Activated CD4-positive, alpha-beta T cell treated with anti-CD3 and anti-CD28 coated beads, Interleukin-2, amount 10 ng/mL, durations not matched to agents 7 days and 5 days (primary cell): ENCODE measurements at regions not wholly inside any gene's neighbourhood (a gene's known extent, or its start where the extent isn't known, plus 50 kb on each side); places are given as distances from the start of the nearest gene placed in this dataset.
"Not testable (repeated sequence)": the region's sequence is repeated elsewhere in the genome, so short reads cannot be mapped to it uniquely, and the experiment has no call there.

Experiments used
- CTCF ChIA-PET: fragments of 350-600 bp; sonication (Branson Sonifier 250); formaldehyde crosslinking; loops from one replicate; lab custom pipeline; 2021; ENCODE audit warnings: antibody characterized with exemption; lab: Charles Lee
- POLR2A ChIA-PET: fragments of 350-600 bp; sonication (Branson Sonifier 250); formaldehyde crosslinking; loops from one replicate; lab custom pipeline; 2021; ENCODE audit warnings: antibody characterized with exemption; lab: Charles Lee
- DNase-seq: peaks from one replicate; pipeline ENCODE4 v3.0.0-alpha.2; 2020
- H3K27ac Mint-ChIP-seq: one replicate; pipeline ENCODE4 v1.8.0; 2021; ENCODE audit warnings: mild to moderate bottlenecking, moderate library complexity, mixed read lengths
- H3K27me3 Mint-ChIP-seq: one replicate; pipeline ENCODE4 v1.8.0; 2021; ENCODE audit warnings: mixed read lengths
- H3K36me3 Mint-ChIP-seq: one replicate; pipeline ENCODE4 v1.8.0; 2021; ENCODE audit warnings: low read depth, mixed read lengths
- H3K4me1 Mint-ChIP-seq: one replicate; pipeline ENCODE4 v1.8.0; 2021; ENCODE audit warnings: mixed read lengths
- H3K4me3 Mint-ChIP-seq: one replicate; pipeline ENCODE4 v1.8.0; 2021; ENCODE audit warnings: mild to moderate bottlenecking, moderate library complexity, mixed read lengths
- H3K9me3 Mint-ChIP-seq: one replicate; pipeline ENCODE4 v1.8.0; 2021; ENCODE audit warnings: mixed read lengths

DNA sequence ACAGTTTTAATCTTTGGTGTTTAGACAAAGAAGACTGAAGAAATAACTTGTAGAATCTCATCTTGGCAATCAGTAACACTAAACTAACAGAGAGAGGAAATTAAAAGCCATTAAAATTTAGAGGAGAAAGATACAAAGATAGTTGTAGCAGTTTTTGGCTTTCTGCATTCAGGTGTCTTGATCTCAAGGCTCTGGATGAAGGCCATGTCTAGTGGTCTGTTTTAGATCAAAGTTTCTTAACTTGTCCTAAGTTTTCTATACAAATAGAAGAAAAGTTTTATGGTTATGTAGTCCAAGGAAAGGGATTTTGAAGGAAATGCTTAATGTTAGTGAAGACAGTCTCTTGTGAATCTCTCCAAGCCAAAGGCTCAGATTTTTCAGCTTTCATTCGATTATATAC, 222.9 kb downstream of the BCHE start:
- ChIA-PET CTCF (no interaction called here), POLR2A (no interaction called here)
- no peaks in the 10 kb centered on the region for H3K9me3 Mint-ChIP-seq
- no peak overlapping the region for H3K4me3 Mint-ChIP-seq
- H3K27me3 Mint-ChIP-seq = no peaks in the 10 kb centered on the region
- DNase-seq = no peak
- H3K4me1 Mint-ChIP-seq = no peaks in the 10 kb centered on the region
- H3K27ac Mint-ChIP-seq = no peak overlapping the region
- H3K36me3 Mint-ChIP-seq = no peaks in the 10 kb centered on the region

DNA sequence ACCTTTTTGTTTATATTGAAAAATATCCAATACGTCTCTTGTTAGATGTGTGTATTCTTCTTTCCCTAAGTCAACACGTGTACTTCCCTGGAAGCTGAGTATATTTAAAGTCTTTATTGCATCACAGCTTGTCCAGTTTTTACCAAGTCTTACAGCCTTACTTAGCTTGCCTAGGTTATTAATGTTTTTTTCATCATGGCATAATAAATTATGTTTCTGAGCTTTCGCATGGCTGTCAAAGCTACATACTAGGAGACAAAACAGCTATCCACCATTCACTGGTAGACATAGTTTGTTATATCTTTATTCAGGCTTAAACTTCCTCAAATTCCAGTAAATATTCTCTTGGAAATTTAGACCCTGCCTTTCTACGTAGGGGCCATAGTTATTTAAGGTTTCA, 224.2 kb downstream of the BCHE start:
- H3K4me3 Mint-ChIP-seq = no peak overlapping the region
- H3K9me3 Mint-ChIP-seq = no peaks in the 10 kb centered on the region
- H3K4me1 Mint-ChIP-seq = no peaks in the 10 kb centered on the region
- H3K36me3 Mint-ChIP-seq = no peaks in the 10 kb centered on the region
- no peak for DNase-seq
- ChIA-PET POLR2A (no interaction called here), CTCF (no interaction called here)
- H3K27ac Mint-ChIP-seq = no peak overlapping the region
- H3K27me3 Mint-ChIP-seq = no peaks in the 10 kb centered on the region

DNA sequence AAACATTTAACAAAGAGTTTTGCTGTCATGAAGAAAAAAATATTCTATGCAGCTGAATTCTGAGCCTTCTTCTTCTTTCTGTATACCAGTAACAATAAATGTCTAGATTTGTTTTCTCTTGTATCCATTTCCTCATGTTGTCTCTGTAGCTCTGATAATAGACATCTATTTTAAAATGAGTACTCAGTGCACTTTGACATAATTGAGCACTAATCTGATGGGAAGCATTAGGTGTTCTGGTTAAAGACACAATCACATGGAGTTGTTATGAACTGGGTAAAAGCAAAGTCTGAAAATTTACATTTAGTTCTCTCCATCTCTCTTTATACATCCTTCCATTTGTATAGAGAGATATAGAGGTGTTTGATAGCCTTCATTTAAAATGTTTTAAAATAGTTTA, 230.0 kb downstream of the BCHE start:
- H3K27me3 Mint-ChIP-seq = no peaks in the 10 kb centered on the region
- ChIA-PET CTCF (no interaction called here), POLR2A (no interaction called here)
- H3K27ac Mint-ChIP-seq = no peak overlapping the region
- H3K36me3 Mint-ChIP-seq = no peaks in the 10 kb centered on the region
- H3K9me3 Mint-ChIP-seq = no peaks in the 10 kb centered on the region
- no peak overlapping the region for H3K4me3 Mint-ChIP-seq
- no peak for DNase-seq
- H3K4me1 Mint-ChIP-seq = no peaks in the 10 kb centered on the region

DNA sequence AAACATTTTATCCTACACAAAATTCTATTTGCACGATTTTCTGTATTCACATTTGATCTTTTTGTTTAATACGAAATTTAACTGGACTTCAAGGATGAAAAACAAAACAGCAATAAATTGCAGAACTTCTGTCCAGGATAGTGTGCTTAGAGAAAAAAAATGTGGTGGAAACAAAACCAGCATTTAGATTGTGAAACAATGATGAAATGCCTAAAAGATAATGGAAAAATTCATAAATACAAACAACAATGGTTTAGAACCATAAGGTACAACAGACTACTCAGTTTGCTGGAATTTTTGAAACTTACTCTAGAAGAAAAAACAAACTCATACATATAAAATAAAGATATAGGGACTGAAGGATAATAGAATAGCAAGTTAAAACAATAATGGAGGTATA, 234.0 kb downstream of the BCHE start:
- no peaks in the 10 kb centered on the region for H3K27me3 Mint-ChIP-seq
- H3K4me3 Mint-ChIP-seq = no peak overlapping the region
- DNase-seq = no peak
- H3K36me3 Mint-ChIP-seq = no peaks in the 10 kb centered on the region
- H3K4me1 Mint-ChIP-seq = no peaks in the 10 kb centered on the region
- ChIA-PET CTCF (no interaction called here), POLR2A (no interaction called here)
- H3K27ac Mint-ChIP-seq = no peak overlapping the region
- no peaks in the 10 kb centered on the region for H3K9me3 Mint-ChIP-seq

DNA sequence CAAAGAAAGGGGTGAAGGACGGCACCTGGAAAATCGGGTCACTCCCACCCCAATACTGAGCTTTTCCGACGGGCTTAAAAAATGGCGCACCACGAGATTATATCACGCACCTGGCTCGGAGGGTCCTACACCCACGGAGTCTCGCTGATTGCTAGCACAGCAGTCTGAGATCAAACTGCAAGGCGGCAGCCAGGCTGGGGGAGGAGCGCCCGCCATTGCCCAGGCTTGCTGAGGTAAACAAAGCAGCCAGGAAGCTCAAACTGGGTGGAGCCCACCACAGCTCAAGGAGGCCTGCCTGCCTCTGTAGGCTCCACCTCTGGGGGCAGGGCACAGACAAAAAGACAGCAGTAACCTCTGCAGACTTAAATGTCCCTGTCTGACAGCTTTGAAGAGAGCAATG, 264.7 kb downstream of the BCHE start:
- CTCF ChIA-PET, POLR2A ChIA-PET, H3K27ac Mint-ChIP-seq, DNase-seq, H3K36me3 Mint-ChIP-seq, H3K4me3 Mint-ChIP-seq, H3K27me3 Mint-ChIP-seq, H3K4me1 Mint-ChIP-seq: not testable (repeated sequence)
- peaks cover 12% of the 10 kb centered on the region for H3K9me3 Mint-ChIP-seq

DNA sequence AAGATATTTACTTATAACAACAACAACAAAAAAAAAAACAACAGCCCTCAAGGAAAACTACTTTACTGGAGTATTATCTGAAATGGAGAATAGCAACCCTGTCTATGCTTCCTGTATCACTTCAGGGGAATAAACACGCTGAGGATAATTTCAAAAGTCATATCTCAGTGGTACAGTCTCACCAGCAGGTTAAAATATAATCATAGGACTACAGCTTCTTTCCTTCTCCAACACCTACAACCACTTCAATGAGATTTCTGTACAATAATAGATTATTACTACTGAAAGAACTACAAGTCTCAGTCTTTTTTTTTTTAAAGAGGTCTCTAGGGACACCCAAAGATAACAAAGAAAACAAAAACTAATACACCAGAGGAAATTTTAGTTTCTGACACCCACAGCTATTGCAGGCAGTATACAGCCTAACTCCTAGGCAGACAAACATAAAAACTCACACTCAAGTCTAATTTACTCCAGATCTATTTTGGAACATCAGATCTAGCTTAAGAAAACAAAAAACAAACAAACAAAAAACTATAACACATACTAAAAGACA, 268.2 kb downstream of the BCHE start:
- no peaks in the 10 kb centered on the region for H3K36me3 Mint-ChIP-seq
- H3K4me3 Mint-ChIP-seq = no peak overlapping the region
- no peak for DNase-seq
- no peaks in the 10 kb centered on the region for H3K4me1 Mint-ChIP-seq
- H3K27ac Mint-ChIP-seq = no peak overlapping the region
- peaks cover 7% of the 10 kb centered on the region for H3K9me3 Mint-ChIP-seq
- CTCF ChIA-PET = no interaction called here
- H3K27me3 Mint-ChIP-seq = no peaks in the 10 kb centered on the region
- POLR2A ChIA-PET = no interaction called here

DNA sequence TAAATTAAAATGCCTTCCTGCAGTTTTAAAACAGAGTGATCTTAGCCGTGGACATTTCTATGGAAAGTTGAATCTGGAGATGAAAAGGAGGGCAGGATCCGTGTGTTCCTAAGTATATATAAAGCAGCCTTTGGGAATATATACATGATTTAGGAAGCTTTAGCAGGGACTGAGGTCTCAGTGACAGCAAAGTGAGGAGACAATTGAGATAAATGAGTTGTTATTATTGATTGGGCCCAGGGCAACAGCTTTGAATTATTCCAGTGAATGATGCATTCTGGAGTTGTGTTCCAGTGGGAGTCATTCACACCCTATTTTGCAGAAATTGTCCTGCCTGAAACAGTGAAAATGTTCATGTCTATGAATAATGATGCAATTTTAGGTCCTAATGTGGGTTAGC, 281.4 kb downstream of the BCHE start:
- Mint-ChIP-seq H3K27me3 (no peaks in the 10 kb centered on the region), H3K4me1 (no peaks in the 10 kb centered on the region), H3K9me3 (peaks cover 8% of the 10 kb centered on the region), H3K36me3 (no peaks in the 10 kb centered on the region), H3K27ac (no peak overlapping the region), H3K4me3 (no peak overlapping the region)
- DNase-seq = no peak
- ChIA-PET POLR2A (no interaction called here), CTCF (no interaction called here)

DNA sequence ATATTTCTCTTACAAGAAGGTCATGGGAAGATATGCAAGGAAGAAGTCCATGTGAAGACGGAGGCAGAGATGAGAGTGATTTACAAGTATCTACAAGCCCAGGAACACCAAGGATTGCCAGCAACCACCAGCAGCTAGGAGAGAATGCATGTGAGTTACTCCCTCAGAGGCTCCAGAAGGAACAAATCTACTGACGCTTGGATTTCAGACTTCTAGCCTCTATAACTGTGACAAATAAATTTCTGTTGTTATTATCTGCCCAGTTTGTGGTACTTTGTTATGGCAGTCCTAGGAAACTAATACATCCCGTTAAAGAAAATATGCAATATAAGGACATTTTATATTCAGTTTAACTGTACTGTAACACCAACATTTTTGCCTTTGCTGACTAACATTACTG, 283.9 kb downstream of the BCHE start:
- no peak for DNase-seq
- POLR2A ChIA-PET = no interaction called here
- CTCF ChIA-PET = no interaction called here
- Mint-ChIP-seq H3K27ac (no peak overlapping the region), H3K36me3 (no peaks in the 10 kb centered on the region), H3K4me1 (no peaks in the 10 kb centered on the region), H3K9me3 (peaks cover 8% of the 10 kb centered on the region), H3K27me3 (no peaks in the 10 kb centered on the region), H3K4me3 (no peak overlapping the region)

DNA sequence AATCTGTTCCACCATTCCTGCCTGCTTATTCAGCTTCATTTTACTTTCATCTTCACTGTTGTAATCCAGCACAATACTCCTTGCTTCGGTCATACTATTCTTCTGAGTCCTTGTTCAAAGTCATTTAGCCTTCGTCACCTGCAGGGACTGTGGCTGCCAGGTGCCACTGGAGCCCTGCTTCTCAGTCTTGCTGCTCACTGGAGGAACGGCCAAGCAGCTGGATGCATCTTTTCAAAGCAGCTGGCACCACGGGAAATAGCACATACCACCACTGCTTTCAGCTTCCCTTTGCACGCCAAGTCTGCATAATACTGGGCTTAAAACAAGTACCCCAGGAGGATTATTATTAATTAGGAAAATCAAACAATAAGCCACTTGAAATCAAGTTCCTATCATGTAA, 287.6 kb downstream of the BCHE start:
- DNase-seq = no peak
- no peaks in the 10 kb centered on the region for H3K27me3 Mint-ChIP-seq
- H3K4me3 Mint-ChIP-seq = no peak overlapping the region
- H3K27ac Mint-ChIP-seq = no peak overlapping the region
- no peaks in the 10 kb centered on the region for H3K4me1 Mint-ChIP-seq
- peaks cover 4% of the 10 kb centered on the region for H3K9me3 Mint-ChIP-seq
- H3K36me3 Mint-ChIP-seq = no peaks in the 10 kb centered on the region
- CTCF ChIA-PET = no interaction called here
- POLR2A ChIA-PET = no interaction called here

DNA sequence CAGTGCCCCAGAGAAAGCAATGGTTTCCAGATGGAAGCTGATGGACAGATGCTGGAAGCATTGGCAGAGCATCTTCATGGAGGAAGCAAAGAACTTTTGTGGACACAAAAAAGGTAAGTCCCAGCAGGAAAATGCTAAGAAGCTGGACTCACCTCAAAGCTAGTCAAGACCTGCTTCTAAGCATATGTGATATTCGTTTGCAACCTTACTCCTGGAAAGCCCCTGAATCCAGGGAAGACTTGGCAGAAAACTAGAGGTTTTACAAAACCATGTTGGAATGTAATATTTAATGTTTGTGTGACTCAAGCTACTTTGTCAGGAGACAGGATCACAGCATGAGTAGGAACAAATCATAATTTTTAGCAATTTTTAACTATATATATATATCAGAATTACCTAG, 288.2 kb downstream of the BCHE start:
- Mint-ChIP-seq H3K27me3 (no peaks in the 10 kb centered on the region), H3K4me1 (no peaks in the 10 kb centered on the region), H3K36me3 (no peaks in the 10 kb centered on the region), H3K4me3 (no peak overlapping the region), H3K9me3 (peaks cover 4% of the 10 kb centered on the region), H3K27ac (no peak overlapping the region)
- ChIA-PET CTCF (no interaction called here), POLR2A (no interaction called here)
- DNase-seq = no peak

DNA sequence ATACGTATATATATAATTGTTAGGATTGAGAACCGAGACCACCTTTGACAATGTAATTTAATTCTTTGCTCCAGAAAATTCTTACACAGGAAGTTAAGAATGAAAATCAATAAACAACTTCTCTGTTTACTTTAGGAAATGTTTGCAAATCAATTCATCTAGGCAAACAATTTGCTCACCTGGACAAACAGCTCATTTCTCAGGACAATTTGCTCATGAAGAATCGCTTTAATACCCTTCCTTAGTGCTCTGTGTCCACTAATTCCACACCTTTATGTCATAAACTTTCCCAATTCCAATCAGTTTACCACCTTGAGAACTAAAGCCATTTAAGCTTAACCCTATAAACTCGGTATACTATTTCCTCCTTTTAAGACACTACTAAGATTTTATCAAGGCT, 292.2 kb downstream of the BCHE start:
- H3K36me3 Mint-ChIP-seq = no peaks in the 10 kb centered on the region
- POLR2A ChIA-PET = no interaction called here
- no peak overlapping the region for H3K27ac Mint-ChIP-seq
- no peaks in the 10 kb centered on the region for H3K4me1 Mint-ChIP-seq
- H3K27me3 Mint-ChIP-seq = no peaks in the 10 kb centered on the region
- H3K4me3 Mint-ChIP-seq = no peak overlapping the region
- H3K9me3 Mint-ChIP-seq = peaks cover 3% of the 10 kb centered on the region
- DNase-seq = no peak
- CTCF ChIA-PET = no interaction called here

DNA sequence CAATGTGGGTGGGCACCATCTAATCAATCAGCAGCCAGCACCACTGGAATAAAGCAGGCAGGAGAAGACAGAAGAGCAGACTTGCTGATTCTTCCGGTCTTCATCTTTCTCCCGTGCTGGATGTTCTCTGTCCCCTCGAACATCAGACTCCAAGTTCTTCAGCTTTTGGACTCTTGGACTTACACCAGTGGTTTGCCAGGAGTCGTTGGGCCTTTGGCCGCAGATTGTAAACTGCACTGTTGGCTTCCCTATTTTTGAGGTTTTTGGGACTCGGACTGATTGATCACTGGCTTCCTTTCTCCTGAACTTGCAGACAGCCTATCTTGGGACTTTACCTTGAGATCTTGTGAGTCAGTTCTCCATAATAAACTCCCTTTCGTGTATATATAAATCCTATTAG, 292.8 kb downstream of the BCHE start:
- H3K4me1 Mint-ChIP-seq = no peaks in the 10 kb centered on the region

DNA sequence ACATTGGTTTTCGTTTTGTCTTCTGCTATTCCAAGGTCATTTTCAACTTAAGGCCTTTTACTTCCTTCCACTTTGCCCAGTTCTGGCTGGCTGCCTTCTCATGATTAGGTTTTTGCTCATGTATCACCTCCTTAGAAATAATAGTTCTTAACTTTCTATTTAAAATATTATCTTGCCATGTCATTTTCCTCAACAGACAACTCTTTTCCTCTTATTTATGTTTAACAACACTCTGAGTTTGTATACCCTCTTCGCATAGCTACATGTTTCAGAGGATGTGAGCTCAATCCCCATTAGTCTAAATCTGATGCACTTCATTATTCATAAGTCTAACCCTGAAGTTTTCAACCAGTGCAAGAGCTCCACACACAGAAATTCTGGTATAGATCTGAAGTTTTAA, 299.1 kb downstream of the BCHE start:
- ChIA-PET POLR2A (no interaction called here), CTCF (no interaction called here)
- Mint-ChIP-seq H3K9me3 (peaks cover 10% of the 10 kb centered on the region), H3K27me3 (no peaks in the 10 kb centered on the region), H3K4me1 (no peaks in the 10 kb centered on the region), H3K27ac (no peak overlapping the region), H3K4me3 (no peak overlapping the region), H3K36me3 (no peaks in the 10 kb centered on the region)
- no peak for DNase-seq

More for the DNA sequence above, 292.8 kb downstream of the BCHE start:
- Mint-ChIP-seq H3K9me3 (peaks cover 7% of the 10 kb centered on the region), H3K4me3 (no peak overlapping the region), H3K36me3 (no peaks in the 10 kb centered on the region), H3K27me3 (no peaks in the 10 kb centered on the region), H3K27ac (no peak overlapping the region)
- POLR2A ChIA-PET = no interaction called here
- CTCF ChIA-PET = no interaction called here
- no peak for DNase-seq

DNA sequence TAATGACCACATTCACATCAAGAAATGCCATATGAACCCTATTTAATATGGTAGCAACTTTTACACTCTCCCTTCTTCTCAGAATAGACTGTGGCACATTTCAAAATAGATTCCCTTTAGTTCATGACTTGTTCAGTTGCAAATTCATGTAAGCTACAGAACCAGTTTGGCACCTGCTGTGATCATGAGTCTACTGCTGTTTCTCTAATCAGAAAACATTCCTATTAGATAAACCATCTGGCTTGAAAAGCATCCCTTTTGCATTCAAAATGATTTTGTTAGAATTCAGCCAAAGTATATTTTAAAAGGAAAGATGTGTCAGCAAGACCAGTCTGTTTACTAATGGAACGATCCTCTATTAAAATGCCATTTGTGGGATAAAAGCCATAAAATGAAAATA, 304.4 kb downstream of the BCHE start:
- no peak overlapping the region for H3K4me3 Mint-ChIP-seq
- DNase-seq = no peak
- H3K4me1 Mint-ChIP-seq = no peaks in the 10 kb centered on the region
- H3K27me3 Mint-ChIP-seq = no peaks in the 10 kb centered on the region
- ChIA-PET CTCF (no interaction called here), POLR2A (no interaction called here)
- H3K27ac Mint-ChIP-seq = no peak overlapping the region
- no peaks in the 10 kb centered on the region for H3K36me3 Mint-ChIP-seq
- H3K9me3 Mint-ChIP-seq = peaks cover 11% of the 10 kb centered on the region
